MCF 10A (cell line): ENCODE measurements at regions not wholly inside any gene's neighbourhood (a gene's known extent, or its start where the extent isn't known, plus 50 kb on each side); places are given as distances from the start of the nearest gene placed in this dataset.

Source experiments
- BruUV-seq: library from RNA; stranded (reverse); fragments of 400-500 nt; replicated peaks from 2 replicates; lab custom pipeline; 2021; lab: Mats Ljungman, UMichigan
- CTCF ChIA-PET: fragments of 300-600 bp; sonication (Branson Sonifier 250); formaldehyde crosslinking; extraction: SDS; loops from one replicate; lab custom pipeline; 2021; ENCODE audit warnings: antibody characterized with exemption, inconsistent platforms; lab: Yijun Ruan, JAX
- POLR2A ChIA-PET: fragments of 300-600, 350-650 bp; sonication (Branson Sonifier 250); formaldehyde crosslinking; extraction: SDS; loops from one replicate; lab custom pipeline; 2020; ENCODE audit warnings: antibody characterized with exemption, inconsistent platforms; lab: Yijun Ruan, JAX
- DNase-seq: peaks from one replicate; pipeline ENCODE4 v3.0.0-alpha.2; 2018; ENCODE audit not compliant: unreplicated experiment
- H3K27ac Mint-ChIP-seq: one replicate; pipeline ENCODE4 v1.8.0; 2022; ENCODE audit warnings: mild to moderate bottlenecking, low read depth, mixed read lengths; ENCODE audit not compliant: unreplicated experiment
- H3K27me3 Mint-ChIP-seq: one replicate; pipeline ENCODE4 v1.8.0; 2022; ENCODE audit warnings: mixed read lengths; ENCODE audit not compliant: insufficient read depth, unreplicated experiment
- H3K36me3 Mint-ChIP-seq: one replicate; pipeline ENCODE4 v1.8.0; 2022; ENCODE audit warnings: mild to moderate bottlenecking, moderate library complexity, mixed read lengths; ENCODE audit not compliant: insufficient read depth, unreplicated experiment
- H3K4me1 Mint-ChIP-seq: one replicate; pipeline ENCODE4 v1.8.0; 2022; ENCODE audit warnings: mixed read lengths; ENCODE audit not compliant: insufficient read depth, unreplicated experiment
- H3K4me3 Mint-ChIP-seq: one replicate; pipeline ENCODE4 v1.8.0; 2022; ENCODE audit warnings: mild to moderate bottlenecking, moderate library complexity, mixed read lengths; ENCODE audit not compliant: unreplicated experiment
- H3K9me3 Mint-ChIP-seq: one replicate; pipeline ENCODE4 v1.8.0; 2022; ENCODE audit warnings: mixed read lengths; ENCODE audit not compliant: unreplicated experiment
- CTCF ChIP-seq: fragments of 200-600 bp; IDR thresholded peaks from one replicate; pipeline ENCODE4 v1.8.0; 2022; ENCODE audit warnings: antibody characterized with exemption, mild to moderate bottlenecking; ENCODE audit not compliant: unreplicated experiment
- intact Hi-C: fragments of 100-400 bp; cut with micrococcal nuclease; formaldehyde crosslinking; loops from 2 replicates; pipeline ENCODE4 v1.14.1; 2022

GRCh38 chr11:24142062-24142461, 354.8 kb upstream of the LUZP2 start:
- intact Hi-C loops, result no loop called here
- H3K36me3 Mint-ChIP-seq, result no peaks in the 10 kb centered on the region
- H3K27ac Mint-ChIP-seq, result no peak overlapping the region
- no peaks in the 10 kb centered on the region for H3K4me1 Mint-ChIP-seq
- peaks cover 5% of the 10 kb centered on the region for H3K9me3 Mint-ChIP-seq
- peaks cover 67% of the 10 kb centered on the region for H3K27me3 Mint-ChIP-seq
- no TSS peak for BruUV-seq
- DNase-seq, result no peak
- ChIA-PET CTCF (no interaction called here), POLR2A (no interaction called here)
- H3K4me3 Mint-ChIP-seq, result no peak overlapping the region
- TF ChIP-seq CTCF, result no peak

- CTCF ChIA-PET, result no interaction called here
- intact Hi-C loops, result no loop called here
- H3K4me1 Mint-ChIP-seq, result no peaks in the 10 kb centered on the region
Observed at GRCh38 chr11:24145411-24145810, 351.4 kb upstream of the LUZP2 start.

GRCh38 chr11:24153337-24153736, 343.5 kb upstream of the LUZP2 start:
- Mint-ChIP-seq H3K9me3 (no peaks in the 10 kb centered on the region), H3K4me3 (no peak overlapping the region), H3K27me3 (peaks cover 22% of the 10 kb centered on the region), H3K36me3 (no peaks in the 10 kb centered on the region), H3K4me1 (no peaks in the 10 kb centered on the region), H3K27ac (no peak overlapping the region)
- ChIA-PET CTCF (no interaction called here), POLR2A (no interaction called here)
- TF ChIP-seq CTCF, result no peak
- intact Hi-C loops, result no loop called here
- DNase-seq, result no peak
- no TSS peak for BruUV-seq

More at GRCh38 chr11:24145411-24145810, 351.4 kb upstream of the LUZP2 start:
- H3K9me3 Mint-ChIP-seq, result peaks cover 8% of the 10 kb centered on the region
- POLR2A ChIA-PET, result no interaction called here
- H3K27me3 Mint-ChIP-seq, result peaks cover 53% of the 10 kb centered on the region
- DNase-seq, result no peak
- BruUV-seq, result no TSS peak
- H3K36me3 Mint-ChIP-seq, result no peaks in the 10 kb centered on the region
- no peak overlapping the region for H3K4me3 Mint-ChIP-seq
- TF ChIP-seq CTCF, result no peak
- H3K27ac Mint-ChIP-seq, result no peak overlapping the region

DNA sequence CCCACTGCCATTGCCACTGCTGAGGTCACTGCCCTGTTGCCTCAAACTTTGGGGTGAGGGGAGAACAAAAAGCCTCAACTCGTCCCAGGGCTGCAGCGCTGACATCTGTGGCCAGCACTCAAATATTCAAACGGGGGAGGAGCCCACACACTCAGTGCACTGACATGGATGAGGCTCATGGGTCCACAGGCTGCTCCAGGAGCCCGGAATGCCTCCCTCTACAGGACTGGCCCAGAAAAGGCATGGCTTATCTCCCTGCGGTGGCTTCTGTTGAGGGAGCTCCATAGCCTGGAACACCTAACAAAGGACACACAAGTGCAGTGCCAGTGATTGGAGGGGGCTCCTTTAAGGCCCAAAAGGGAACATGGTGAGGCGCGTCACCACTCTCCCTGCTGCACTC, 341.1 kb upstream of the LUZP2 start:
- H3K36me3 Mint-ChIP-seq, result no peaks in the 10 kb centered on the region
- no peak for TF ChIP-seq CTCF
- ChIA-PET POLR2A (no interaction called here), CTCF (interaction anchor here (0.6 kb wide), 1 partner anchor 449 kb away, joined by 3 read pairs; no protein-coding TSS in a partner anchor)
- H3K27ac Mint-ChIP-seq, result no peak overlapping the region
- intact Hi-C loops, result no loop called here
- no TSS peak for BruUV-seq
- H3K4me1 Mint-ChIP-seq, result no peaks in the 10 kb centered on the region
- no peak overlapping the region for H3K4me3 Mint-ChIP-seq
- DNase-seq, result peak; percentile 1
- no peaks in the 10 kb centered on the region for H3K9me3 Mint-ChIP-seq
- H3K27me3 Mint-ChIP-seq, result peaks cover 24% of the 10 kb centered on the region
